ENCODE measurements at regions not wholly inside any gene's neighbourhood (a gene's known extent, or its start where the extent isn't known, plus 50 kb on each side); places are given as distances from the start of the nearest gene placed in this dataset.

DNA sequence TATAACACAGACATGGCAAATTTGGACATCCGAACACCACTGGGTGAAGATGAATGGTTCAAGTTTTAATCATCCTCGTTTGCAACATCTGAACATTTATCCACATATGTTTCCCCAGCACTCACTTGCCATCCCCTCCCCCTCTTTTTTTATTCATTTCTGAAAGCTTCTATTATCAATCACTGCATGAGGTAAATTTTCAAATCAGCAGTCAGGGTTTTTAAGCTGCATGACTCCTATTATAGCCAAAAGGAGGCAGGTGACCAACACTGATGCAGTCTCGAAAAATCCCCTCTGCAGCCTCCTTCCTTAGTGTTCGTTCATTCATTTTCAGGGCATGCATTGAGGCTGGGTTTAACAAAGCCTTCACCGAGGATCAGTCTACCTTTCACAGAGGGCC lies 530.8 kb upstream of the JARID2 start:
- DNase-seq (ENCODE audit: extremely low spot score), result no peak
- TF ChIP-seq POLR2AphosphoS5 (IDR thresholded peaks at IDR 0.05) (no peak), EP300 (IDR thresholded peaks at IDR 0.05) (no peak), POLR2A (IDR thresholded peaks at IDR 0.05; ENCODE audit: low read depth) (no peak)
- TF ChIP-seq, protein P1, sequence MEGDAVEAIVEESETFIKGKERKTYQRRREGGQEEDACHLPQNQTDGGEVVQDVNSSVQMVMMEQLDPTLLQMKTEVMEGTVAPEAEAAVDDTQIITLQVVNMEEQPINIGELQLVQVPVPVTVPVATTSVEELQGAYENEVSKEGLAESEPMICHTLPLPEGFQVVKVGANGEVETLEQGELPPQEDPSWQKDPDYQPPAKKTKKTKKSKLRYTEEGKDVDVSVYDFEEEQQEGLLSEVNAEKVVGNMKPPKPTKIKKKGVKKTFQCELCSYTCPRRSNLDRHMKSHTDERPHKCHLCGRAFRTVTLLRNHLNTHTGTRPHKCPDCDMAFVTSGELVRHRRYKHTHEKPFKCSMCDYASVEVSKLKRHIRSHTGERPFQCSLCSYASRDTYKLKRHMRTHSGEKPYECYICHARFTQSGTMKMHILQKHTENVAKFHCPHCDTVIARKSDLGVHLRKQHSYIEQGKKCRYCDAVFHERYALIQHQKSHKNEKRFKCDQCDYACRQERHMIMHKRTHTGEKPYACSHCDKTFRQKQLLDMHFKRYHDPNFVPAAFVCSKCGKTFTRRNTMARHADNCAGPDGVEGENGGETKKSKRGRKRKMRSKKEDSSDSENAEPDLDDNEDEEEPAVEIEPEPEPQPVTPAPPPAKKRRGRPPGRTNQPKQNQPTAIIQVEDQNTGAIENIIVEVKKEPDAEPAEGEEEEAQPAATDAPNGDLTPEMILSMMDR (IDR thresholded peaks at IDR 0.05), result no peak
- Histone ChIP-seq H3K27ac (replicated peaks in 1 of 4) (no peak overlapping the region), H3K9me3 (peaks cover 0 to 5% (median 0%) of the 10 kb centered on the region in 4 donors), H3K36me3 (no peaks in the 10 kb centered on the region), H3K27me3 (no peaks in the 10 kb centered on the region), H3K4me1 (peaks cover 18 to 23% (median 20%) of the 10 kb centered on the region in 4 donors), H3K4me3 (no peak overlapping the region)
- intact Hi-C loops (cut with DNase I), result loop anchor here (10.0 kb wide), 1 partner anchor 130 kb away; no protein-coding TSS in a partner anchor
- WGBS, result 93% methylated on average over 5 of the region's 5 CpGs

DNA sequence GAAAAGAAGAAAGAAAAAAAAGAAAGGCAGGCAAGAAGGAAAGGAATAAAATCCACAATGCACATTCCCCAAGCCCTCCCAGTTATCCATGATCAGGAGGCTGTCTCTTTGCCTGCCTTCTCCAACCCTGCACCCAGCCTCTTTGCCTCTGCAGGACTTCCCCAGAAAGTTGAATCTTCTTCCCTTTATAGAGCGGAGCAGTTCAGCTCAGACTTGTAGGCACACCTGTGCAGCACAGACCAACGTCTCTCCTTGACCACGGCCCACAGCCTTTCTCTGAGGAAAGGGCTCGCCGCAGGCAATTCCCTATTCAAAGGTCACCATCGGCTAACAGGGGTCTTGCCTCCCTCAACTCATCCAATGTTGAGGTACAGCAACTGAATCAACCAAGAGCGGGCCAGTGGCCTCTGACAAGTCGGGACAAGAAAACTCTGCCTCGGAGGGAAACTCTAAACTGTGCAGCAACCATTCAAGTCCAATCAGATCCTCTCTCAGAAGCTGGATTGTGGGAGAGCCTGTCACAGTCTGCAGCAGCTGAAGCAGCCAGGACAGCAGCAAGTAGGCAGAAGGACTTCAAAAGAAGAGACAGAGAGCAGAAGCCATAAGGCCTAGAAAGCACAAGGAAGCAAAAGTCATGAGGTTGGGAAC lies 529.2 kb upstream of the JARID2 start:
- no peaks in the 10 kb centered on the region for H3K27me3 ChIP-seq
- DNase-seq (ENCODE audit: extremely low spot score), result no peak
- no peak overlapping the region for H3K4me3 ChIP-seq
- H3K9me3 ChIP-seq, result no peaks in the 10 kb centered on the region
- WGBS, result 85% methylated on average over 8 of the region's 9 CpGs
- TF ChIP-seq POLR2A (IDR thresholded peaks at IDR 0.05; ENCODE audit: low read depth) (no peak), EP300 (IDR thresholded peaks at IDR 0.05) (no peak), POLR2AphosphoS5 (IDR thresholded peaks at IDR 0.05) (no peak)
- TF ChIP-seq, protein P1 (IDR thresholded peaks at IDR 0.05), result no peak
- peaks cover 28 to 36% (median 31%) of the 10 kb centered on the region in 4 donors for H3K4me1 ChIP-seq
- intact Hi-C loops (cut with DNase I), result loop anchor here (10.0 kb wide), 1 partner anchor 128 kb away; no protein-coding TSS in a partner anchor
- H3K36me3 ChIP-seq, result no peaks in the 10 kb centered on the region
- no peak overlapping the region for H3K27ac ChIP-seq (replicated peaks in 1 of 4)

DNA sequence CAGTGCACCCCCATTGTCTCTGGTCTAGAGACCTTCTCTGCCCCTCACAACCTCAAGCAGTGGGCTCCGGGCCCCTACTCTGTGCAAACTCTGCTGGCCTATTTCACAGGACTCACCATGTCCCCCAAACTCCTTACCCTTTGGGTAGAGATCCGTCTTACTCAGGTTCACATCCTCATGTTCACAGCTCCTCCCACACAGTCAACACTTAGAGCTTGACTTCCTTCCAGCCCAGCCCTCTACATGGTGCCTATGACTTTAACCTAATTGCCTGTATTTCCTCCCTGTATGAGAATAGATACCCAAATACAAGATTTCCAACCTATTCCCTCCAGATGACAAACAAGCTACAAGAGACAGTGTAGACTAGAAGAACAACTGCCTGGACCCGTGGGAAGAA lies 528.6 kb upstream of the JARID2 start:
- TF ChIP-seq, protein P1 (IDR thresholded peaks at IDR 0.05), result no peak
- TF ChIP-seq EP300 (IDR thresholded peaks at IDR 0.05), result no peak
- TF ChIP-seq POLR2A (IDR thresholded peaks at IDR 0.05; ENCODE audit: low read depth), result no peak
- no peak for TF ChIP-seq POLR2AphosphoS5 (IDR thresholded peaks at IDR 0.05)
- intact Hi-C loops (cut with DNase I), result loop anchor here (10.0 kb wide), 1 partner anchor 127 kb away; no protein-coding TSS in a partner anchor
- Histone ChIP-seq H3K9me3 (no peaks in the 10 kb centered on the region), H3K27me3 (no peaks in the 10 kb centered on the region), H3K4me1 (peaks cover 28 to 36% (median 31%) of the 10 kb centered on the region in 4 donors), H3K27ac (replicated peaks in 1 of 4) (no peak overlapping the region), H3K36me3 (no peaks in the 10 kb centered on the region), H3K4me3 (no peak overlapping the region)
- DNase-seq (ENCODE audit: extremely low spot score), result no peak
- 84% methylated on average over 3 of the region's 3 CpGs for WGBS

DNA sequence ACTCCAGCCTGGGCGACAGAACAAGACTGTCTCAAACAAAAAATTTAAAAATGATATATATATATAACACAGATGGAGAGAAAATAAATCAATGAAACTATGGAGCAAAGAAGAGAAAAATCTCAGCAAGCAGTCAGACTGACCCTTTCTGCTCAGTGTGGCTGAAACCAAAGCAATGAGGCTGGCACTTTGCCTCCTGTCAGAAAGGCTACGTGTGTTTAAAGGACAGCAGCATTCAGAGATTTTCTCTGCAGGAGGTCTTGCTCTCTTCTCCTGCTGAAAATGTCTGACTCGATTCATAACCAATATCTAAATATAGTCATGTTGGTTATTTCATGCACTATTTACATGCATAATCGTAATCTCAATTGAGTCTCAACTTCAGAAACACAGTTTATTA lies 527.0 kb upstream of the JARID2 start:
- no peaks in the 10 kb centered on the region for H3K9me3 ChIP-seq
- no peak for DNase-seq (ENCODE audit: extremely low spot score)
- intact Hi-C loops (cut with DNase I), result loop anchor here (10.0 kb wide), 1 partner anchor 126 kb away; no protein-coding TSS in a partner anchor
- 70% methylated on average over 4 of the region's 4 CpGs for WGBS
- TF ChIP-seq POLR2A (IDR thresholded peaks at IDR 0.05; ENCODE audit: low read depth) (no peak), POLR2AphosphoS5 (IDR thresholded peaks at IDR 0.05) (no peak), EP300 (IDR thresholded peaks at IDR 0.05) (no peak)
- TF ChIP-seq, protein P1 (IDR thresholded peaks at IDR 0.05), result no peak
- no peaks in the 10 kb centered on the region for H3K36me3 ChIP-seq
- no peak overlapping the region for H3K27ac ChIP-seq (replicated peaks in 1 of 4)
- H3K27me3 ChIP-seq, result no peaks in the 10 kb centered on the region
- H3K4me3 ChIP-seq, result no peak overlapping the region
- H3K4me1 ChIP-seq, result peaks cover 13 to 25% (median 20%) of the 10 kb centered on the region in 4 donors
